GM23338 (cell line): ENCODE measurements at regions not wholly inside any gene's neighbourhood (a gene's known extent, or its start where the extent isn't known, plus 50 kb on each side); places are given as distances from the start of the nearest gene placed in this dataset.

Experiments
- ATAC-seq: fragments of 200-7000 bp; cut with Tn5 transposase; 3 replicates; pipeline ENCODE4 v1.9.1; 2020
- DNase-seq: peaks from one replicate; pipeline ENCODE4 v3.0.0-alpha.2; 2015; ENCODE audit warnings: low spot score
- H2AFZ ChIP-seq: fragments of 200-600 bp; sonication (generic); 2 replicates; pipeline ENCODE4 v1.8.0; 2016; ENCODE audit warnings: antibody characterized with exemption, mild to moderate bottlenecking, moderate library complexity
- H3F3A ChIP-seq: fragments of 200-600 bp; sonication (generic); replicated peaks from 2 replicates; pipeline ENCODE4 v1.8.0; 2017; ENCODE audit warnings: antibody characterized with exemption, mixed run types, low read depth
- H3K27ac ChIP-seq: fragments of 200-600 bp; sonication (generic); 2 replicates; pipeline ENCODE4 v1.6.1; 2016; ENCODE audit warnings: low read depth
- H3K27me3 ChIP-seq: fragments of 200-600 bp; sonication (generic); 2 replicates; pipeline ENCODE4 v1.8.0; 2016; ENCODE audit warnings: mild to moderate bottlenecking, mixed run types, moderate library complexity; ENCODE audit not compliant: insufficient read depth
- H3K36me3 ChIP-seq: fragments of 200-600 bp; sonication (generic); 2 replicates; pipeline ENCODE4 v1.8.0; 2016; ENCODE audit warnings: mild to moderate bottlenecking; ENCODE audit not compliant: insufficient read depth
- H3K4me1 ChIP-seq: fragments of 200-600 bp; sonication (generic); 2 replicates; pipeline ENCODE4 v1.8.0; 2016; ENCODE audit warnings: mild to moderate bottlenecking, moderate library complexity; ENCODE audit not compliant: insufficient read depth
- H3K4me2 ChIP-seq: fragments of 200-600 bp; sonication (generic); 2 replicates; pipeline ENCODE4 v1.7.1; 2017; ENCODE audit warnings: mixed run types
- H3K4me3 ChIP-seq: fragments of 200-600 bp; sonication (generic); 2 replicates; pipeline ENCODE4 v1.6.1; 2016; ENCODE audit warnings: mixed run types
- H3K79me2 ChIP-seq: fragments of 200-600 bp; sonication (generic); replicated peaks from 2 replicates; pipeline ENCODE4 v1.8.0; 2017; ENCODE audit warnings: mild to moderate bottlenecking; ENCODE audit not compliant: insufficient read depth
- H3K9me2 ChIP-seq: fragments of 200-600 bp; sonication (generic); 2 replicates; pipeline ENCODE4 v1.8.0; 2017; ENCODE audit not compliant: insufficient read depth
- H4K20me1 ChIP-seq: fragments of 200-600 bp; sonication (generic); replicated peaks from 2 replicates; pipeline ENCODE4 v1.8.0; 2017; ENCODE audit warnings: mild to moderate bottlenecking; ENCODE audit not compliant: insufficient read depth
- H3K27ac Mint-ChIP-seq: 2 replicates; pipeline ENCODE4 v1.8.0; 2020; ENCODE audit warnings: inconsistent platforms, mild to moderate bottlenecking, moderate library complexity, mixed read lengths
- H3K27me3 Mint-ChIP-seq: 3 replicates; pipeline ENCODE4 v1.8.0; 2022; ENCODE audit warnings: low read depth, mild to moderate bottlenecking, moderate library complexity, mixed read lengths, inconsistent platforms; ENCODE audit not compliant: insufficient read depth, poor library complexity
- H3K36me3 Mint-ChIP-seq: 3 replicates; pipeline ENCODE4 v1.8.0; 2021; ENCODE audit warnings: low read depth, mild to moderate bottlenecking, inconsistent platforms, moderate library complexity, mixed read lengths
- H3K4me1 Mint-ChIP-seq: 3 replicates; pipeline ENCODE4 v1.8.0; 2020; ENCODE audit warnings: mild to moderate bottlenecking, inconsistent platforms, mixed read lengths
- H3K4me3 Mint-ChIP-seq: 3 replicates; pipeline ENCODE4 v1.8.0; 2021; ENCODE audit warnings: moderate library complexity, mild to moderate bottlenecking, inconsistent platforms, mixed read lengths
- H3K9me3 Mint-ChIP-seq: 3 replicates; pipeline ENCODE4 v1.8.0; 2020; ENCODE audit warnings: moderate library complexity, mild to moderate bottlenecking, inconsistent platforms, mixed read lengths
- STAT1 ChIP-seq: IDR thresholded peaks from one replicate; pipeline ENCODE4 v1.6.1; 2016; ENCODE audit warnings: antibody characterized with exemption; ENCODE audit not compliant: unreplicated experiment
- ZNF331 ChIP-seq: fragments of 250-450 bp; sonication (Bioruptor Pico); IDR thresholded peaks from 2 replicates; pipeline ENCODE4 v1.5.0; 2020; ENCODE audit warnings: low read depth, mild to moderate bottlenecking, moderate library complexity
- TF ChIP-seq, protein P1 (sequence below): IDR thresholded peaks from one replicate; pipeline ENCODE4 v1.6.1; 2018; ENCODE audit warnings: antibody characterized with exemption; ENCODE audit not compliant: unreplicated experiment
- TF ChIP-seq, protein P2 (sequence below), 2 experiments: fragments of 200-600 bp in 1 of 2; sonication (generic) in 1 of 2; conservative IDR thresholded peaks; 2 replicates each; pipeline versions ENCODE4 v1.5.1 to v1.6.1; 2016 to 2017; ENCODE audit warnings: antibody characterized with exemption in 2 of 2, low read depth in 2 of 2, mild to moderate bottlenecking in 2 of 2, moderate library complexity in 1 of 2

DNA sequence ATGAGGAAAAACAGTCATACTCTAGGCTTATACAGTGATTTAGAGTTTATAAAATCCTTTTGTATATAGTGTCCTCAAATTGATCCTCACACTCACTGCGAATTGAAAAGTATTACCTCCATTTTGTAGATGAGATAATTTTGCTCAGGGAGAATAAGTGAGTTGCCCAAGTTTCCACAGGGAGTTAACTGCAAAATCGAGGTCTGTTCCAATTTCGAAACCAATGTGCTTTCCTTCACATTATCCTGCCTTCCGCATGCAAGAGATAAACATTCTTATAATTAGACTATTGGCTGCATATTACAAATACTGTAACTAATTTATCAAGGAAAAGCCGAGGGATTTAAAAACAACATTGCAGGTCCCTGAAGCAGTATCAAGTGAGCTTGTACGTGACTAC lies 667.0 kb downstream of the SQOR start (continued):
- TF ChIP-seq, protein P1, sequence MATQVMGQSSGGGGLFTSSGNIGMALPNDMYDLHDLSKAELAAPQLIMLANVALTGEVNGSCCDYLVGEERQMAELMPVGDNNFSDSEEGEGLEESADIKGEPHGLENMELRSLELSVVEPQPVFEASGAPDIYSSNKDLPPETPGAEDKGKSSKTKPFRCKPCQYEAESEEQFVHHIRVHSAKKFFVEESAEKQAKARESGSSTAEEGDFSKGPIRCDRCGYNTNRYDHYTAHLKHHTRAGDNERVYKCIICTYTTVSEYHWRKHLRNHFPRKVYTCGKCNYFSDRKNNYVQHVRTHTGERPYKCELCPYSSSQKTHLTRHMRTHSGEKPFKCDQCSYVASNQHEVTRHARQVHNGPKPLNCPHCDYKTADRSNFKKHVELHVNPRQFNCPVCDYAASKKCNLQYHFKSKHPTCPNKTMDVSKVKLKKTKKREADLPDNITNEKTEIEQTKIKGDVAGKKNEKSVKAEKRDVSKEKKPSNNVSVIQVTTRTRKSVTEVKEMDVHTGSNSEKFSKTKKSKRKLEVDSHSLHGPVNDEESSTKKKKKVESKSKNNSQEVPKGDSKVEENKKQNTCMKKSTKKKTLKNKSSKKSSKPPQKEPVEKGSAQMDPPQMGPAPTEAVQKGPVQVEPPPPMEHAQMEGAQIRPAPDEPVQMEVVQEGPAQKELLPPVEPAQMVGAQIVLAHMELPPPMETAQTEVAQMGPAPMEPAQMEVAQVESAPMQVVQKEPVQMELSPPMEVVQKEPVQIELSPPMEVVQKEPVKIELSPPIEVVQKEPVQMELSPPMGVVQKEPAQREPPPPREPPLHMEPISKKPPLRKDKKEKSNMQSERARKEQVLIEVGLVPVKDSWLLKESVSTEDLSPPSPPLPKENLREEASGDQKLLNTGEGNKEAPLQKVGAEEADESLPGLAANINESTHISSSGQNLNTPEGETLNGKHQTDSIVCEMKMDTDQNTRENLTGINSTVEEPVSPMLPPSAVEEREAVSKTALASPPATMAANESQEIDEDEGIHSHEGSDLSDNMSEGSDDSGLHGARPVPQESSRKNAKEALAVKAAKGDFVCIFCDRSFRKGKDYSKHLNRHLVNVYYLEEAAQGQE, result no peak

GRCh38 chr15:46304321-46304720 lies 669.5 kb downstream of the SQOR start:
- H4K20me1 ChIP-seq, result no peaks in the 10 kb centered on the region
- Mint-ChIP-seq H3K27me3 (no peaks in the 10 kb centered on the region), H3K9me3 (peaks cover 67% of the 10 kb centered on the region), H3K4me3 (no peak overlapping the region), H3K36me3 (no peaks in the 10 kb centered on the region; the same call in 2 of the 3 replicates), H3K4me1 (no peaks in the 10 kb centered on the region), H3K27ac (no peak overlapping the region)
- no peaks in the 10 kb centered on the region for H3K9me2 ChIP-seq
- peak; percentile 87 for DNase-seq
- TF ChIP-seq, protein P2, sequence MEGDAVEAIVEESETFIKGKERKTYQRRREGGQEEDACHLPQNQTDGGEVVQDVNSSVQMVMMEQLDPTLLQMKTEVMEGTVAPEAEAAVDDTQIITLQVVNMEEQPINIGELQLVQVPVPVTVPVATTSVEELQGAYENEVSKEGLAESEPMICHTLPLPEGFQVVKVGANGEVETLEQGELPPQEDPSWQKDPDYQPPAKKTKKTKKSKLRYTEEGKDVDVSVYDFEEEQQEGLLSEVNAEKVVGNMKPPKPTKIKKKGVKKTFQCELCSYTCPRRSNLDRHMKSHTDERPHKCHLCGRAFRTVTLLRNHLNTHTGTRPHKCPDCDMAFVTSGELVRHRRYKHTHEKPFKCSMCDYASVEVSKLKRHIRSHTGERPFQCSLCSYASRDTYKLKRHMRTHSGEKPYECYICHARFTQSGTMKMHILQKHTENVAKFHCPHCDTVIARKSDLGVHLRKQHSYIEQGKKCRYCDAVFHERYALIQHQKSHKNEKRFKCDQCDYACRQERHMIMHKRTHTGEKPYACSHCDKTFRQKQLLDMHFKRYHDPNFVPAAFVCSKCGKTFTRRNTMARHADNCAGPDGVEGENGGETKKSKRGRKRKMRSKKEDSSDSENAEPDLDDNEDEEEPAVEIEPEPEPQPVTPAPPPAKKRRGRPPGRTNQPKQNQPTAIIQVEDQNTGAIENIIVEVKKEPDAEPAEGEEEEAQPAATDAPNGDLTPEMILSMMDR (conservative IDR thresholded peaks at IDR 0.05; ENCODE audit: low read depth in 2 of 2), result peak; percentile 74 to 94
- no peak for TF ChIP-seq ZNF331 (CRISPR knock-in tag)
- TF ChIP-seq, protein P1, result no peak
- no peak for TF ChIP-seq STAT1
- no peak overlapping the region for H2AFZ ChIP-seq
- H3K27ac ChIP-seq, result no peak overlapping the region
- ATAC-seq, result peak; percentile 37; the same call in 1 of the 3 replicates
- no peaks in the 10 kb centered on the region for H3K79me2 ChIP-seq
- no peaks in the 10 kb centered on the region for H3K36me3 ChIP-seq
- H3K4me2 ChIP-seq, result no peak overlapping the region
- no peak overlapping the region for H3K4me3 ChIP-seq
- H3F3A ChIP-seq, result no peaks in the 10 kb centered on the region
- H3K4me1 ChIP-seq, result no peaks in the 10 kb centered on the region
- H3K27me3 ChIP-seq, result no peaks in the 10 kb centered on the region
